NCI-H526 treated with DMSO at 0.1 percent for 48 hours (cell line): ENCODE measurements at regions not wholly inside any gene's neighbourhood (a gene's known extent, or its start where the extent isn't known, plus 50 kb on each side); places are given as distances from the start of the nearest gene placed in this dataset.

Source experiments
- DNase-seq: peaks from one replicate; lab custom pipeline; 2025; lab: John Stamatoyannopoulos, UW

DNA sequence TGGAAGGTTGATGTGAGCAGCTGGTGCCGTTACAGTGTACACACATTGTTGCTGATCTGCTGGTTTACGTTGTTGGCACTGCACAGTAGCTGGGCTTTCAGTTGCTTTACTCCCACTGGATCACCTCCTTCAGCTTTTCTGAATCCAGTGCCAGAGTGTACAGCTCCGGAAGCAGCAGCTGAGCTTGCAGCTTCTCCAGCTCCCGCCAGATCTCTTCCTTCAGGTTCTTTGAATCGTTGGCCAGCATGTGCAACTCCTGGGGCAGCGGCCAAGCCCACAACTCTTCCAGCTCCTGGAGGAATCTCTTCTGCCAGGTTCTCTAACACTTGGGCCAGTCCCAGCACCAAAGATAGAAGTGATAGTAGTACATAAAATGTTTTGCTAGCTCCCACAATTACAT lies 149.7 kb upstream of the RRP15 start:
- no peak for DNase-seq

DNA sequence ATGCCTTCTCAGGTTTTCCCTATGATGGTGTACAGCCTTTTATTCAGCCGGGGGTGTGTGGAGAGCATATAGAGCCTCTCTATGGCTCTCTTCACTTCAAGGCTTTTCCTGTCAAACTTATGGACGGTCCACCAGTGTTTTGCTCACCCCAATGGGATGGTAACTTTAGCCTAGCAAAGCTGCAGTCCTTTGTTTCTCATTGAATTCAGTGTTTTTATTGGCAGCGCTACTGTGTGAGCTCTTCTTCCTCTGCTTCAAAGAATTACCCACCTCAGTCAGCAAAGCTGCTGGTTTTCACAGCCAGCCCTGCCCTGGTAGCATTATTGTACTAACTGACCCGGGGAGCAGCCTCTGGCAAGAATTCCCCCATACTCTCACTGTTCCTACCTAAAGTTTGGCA lies 145.3 kb upstream of the RRP15 start:
- DNase-seq: no peak

DNA sequence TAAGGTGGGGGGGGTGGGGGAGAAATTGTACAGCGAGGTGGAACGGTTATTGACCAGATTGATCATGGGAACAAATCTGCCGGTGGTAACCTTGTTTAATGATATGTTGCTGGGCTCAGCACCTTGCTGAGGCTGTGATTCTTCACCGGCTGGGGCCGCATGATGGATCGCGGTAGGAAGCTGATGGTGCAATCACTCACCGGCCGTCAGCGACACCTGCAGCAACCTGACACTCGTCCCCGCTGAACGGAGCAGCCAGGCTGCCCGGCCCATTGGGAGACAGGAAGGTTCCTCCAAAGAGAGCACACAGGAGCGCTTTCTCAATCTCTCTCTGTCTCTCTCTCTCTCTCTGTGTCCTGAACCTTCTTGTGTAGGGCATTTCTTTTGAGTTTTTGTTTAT lies 128.5 kb upstream of the RRP15 start:
- peak; percentile 8 for DNase-seq

DNA sequence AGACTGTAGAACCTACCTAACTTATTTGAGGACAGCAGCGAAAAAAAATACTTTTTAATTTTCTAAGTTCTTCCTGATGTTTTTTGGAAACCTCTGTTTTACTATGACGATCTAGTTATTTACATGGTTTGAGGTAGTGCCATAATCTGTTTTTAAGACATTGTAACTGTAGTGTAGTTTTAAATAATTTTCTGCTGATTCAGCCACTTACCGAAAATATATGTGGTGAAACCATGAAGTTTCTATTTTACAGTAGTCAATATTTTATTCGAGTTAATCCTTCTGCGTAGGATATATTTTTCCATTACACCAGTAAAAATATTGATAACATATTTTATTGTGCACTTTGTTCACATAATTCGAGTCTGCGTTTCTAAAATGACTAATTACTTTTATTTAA lies 121.7 kb upstream of the RRP15 start:
- no peak for DNase-seq

DNA sequence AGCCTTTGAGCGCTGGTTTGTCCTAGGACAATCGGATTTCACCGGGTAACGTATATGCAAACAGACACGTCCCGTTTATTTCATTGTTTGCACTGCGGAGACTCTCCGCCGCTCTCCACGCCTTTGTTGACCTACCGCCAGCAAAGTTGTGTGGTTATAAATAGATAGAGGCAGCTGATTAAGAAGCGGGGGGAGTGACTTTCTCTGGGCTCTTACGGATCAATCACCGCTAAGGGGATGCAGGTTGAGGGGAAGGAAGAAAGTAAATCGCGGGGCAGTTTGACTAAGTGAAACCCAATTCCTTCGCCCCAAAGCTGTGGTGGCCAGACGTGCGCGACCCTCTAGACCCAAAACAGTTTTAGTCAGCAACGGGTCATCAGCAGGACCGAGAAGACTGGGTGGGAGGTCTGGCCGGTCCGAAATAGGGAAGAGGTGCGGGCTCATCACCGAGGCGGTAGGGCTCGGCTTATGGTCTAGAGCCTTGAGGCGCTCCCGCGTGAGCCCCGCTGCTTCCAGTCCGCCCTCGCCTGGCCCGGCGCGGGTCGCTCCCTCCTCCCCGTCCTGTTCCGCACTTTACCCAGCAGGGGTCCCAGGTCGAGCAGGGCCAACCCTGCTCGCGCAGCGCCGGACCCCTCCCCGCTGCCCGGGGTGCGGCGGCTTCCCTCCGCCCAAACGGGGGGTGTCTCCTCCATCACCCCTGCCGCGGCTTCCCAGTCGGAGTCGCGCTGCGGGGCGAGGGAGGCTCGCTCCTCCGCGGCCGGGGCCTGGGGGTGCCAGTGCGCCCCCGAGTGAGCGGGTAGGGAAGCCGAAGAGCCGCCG lies 120.8 kb upstream of the RRP15 start:
- peak; percentile 78 for DNase-seq

DNA sequence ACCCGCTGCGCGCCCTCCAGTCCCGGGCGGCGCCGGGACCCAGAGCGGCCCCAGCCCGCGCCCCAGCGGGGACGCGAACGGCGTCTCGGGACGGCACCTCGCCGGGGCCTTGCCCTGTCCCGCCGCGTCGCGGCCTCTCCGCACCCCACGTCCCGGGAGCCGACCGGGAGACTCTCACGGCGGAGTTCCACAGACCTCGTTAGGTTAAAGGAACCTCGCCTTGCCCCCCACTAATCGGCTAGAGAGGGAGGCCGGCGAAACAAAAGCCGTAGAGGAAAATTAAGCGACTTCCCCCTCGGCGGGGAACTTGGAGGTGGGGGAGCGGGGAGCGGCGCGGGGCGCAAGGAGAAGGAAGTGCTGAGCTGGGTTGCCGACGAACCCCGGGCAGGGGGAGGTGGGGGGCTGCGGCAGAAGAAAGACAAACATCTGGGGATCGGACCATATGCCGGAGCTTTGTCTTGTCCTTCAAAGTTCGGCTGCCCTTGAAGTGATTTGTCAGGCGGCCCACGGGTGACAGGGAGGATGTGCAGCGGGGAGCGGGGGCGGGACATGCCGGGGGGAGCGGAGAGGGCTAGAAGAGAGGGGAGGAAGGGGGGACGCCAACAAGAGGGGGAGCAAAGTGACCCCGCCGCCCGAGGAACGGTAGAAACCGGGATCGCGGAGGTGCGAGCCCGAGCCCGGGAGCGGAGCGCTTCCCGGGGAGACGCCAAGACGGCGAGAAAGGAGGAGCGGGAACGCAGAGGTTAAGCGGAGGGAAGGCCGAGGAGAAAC lies 120.0 kb upstream of the RRP15 start:
- no peak for DNase-seq

DNA sequence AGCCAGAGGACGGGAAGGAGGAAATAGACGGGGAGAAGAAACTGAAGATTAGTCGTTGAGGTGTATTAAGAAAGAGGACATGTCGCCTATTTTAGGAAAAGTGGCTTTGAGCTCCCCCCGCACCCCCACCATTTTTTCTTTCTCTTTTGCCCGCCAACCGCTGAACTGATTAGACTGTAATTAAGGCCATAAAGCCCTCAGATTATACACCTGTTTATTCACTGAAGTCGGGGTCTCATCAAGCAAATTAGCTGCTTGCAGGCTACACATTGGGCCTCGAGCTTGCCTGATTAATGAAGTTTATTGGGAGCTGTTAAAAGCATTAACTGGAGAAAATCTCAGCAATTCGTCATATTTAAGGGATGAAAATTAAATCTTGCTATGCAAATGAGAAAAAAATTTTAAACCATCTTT lies 119.4 kb upstream of the RRP15 start:
- DNase-seq: no peak

DNA sequence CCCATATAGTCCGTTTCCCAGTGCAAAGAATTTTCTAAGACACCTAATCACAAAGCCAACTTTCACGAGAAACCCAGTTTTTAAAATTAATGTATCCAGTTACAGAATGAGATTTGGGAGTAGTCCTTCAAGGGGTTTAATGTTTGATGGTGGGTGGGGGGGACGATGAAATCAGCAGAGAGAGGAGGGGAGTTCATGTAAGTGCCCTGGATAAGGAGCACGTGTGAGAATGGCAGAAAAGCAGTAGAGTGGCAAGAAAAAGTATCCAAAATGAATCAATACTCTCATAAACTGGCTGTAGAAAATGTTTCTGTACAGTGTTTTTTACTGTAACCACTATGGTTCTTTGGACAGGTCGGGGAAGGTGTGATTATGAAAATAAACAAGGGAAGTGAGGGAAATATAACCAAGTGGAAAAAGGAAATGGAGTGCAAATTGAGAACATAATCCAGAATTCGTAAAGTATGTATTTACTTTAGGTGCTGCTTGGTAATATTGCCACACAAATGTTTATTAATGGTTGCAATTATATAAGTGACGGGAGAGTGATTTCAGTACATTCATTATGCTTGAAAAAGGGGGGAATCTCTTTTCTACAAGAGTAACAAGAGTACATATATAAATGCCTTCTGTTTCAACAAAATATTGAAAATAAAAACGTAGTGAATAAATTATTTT lies 118.7 kb upstream of the RRP15 start:
- no peak for DNase-seq

DNA sequence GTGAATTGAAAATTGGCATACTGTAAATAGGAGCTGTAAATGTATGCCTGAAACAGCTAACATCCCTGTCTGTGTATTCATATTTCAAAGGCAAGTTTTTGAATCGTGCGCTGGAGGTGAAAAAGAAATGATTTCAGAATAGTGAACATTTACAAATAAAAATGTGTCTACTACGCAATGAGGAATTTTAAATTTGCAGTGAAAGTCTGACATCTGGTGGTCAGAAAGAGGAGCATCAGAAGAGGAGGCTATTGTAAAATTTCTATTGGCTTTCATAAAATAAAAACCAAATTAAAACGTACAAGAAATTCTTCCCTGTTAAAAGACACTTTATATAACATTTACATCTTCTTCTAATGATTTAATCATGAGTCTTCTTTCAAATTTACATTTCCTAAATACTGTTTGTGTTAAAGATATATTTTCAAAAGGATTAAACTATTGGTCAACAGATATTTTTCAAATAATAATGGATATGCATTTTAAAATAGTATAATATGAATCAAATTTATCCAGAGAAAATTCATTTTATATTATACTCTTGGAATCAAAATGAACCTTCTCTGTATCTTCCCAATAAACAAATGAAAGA lies 113.7 kb upstream of the RRP15 start:
- peak; percentile 2 for DNase-seq

DNA sequence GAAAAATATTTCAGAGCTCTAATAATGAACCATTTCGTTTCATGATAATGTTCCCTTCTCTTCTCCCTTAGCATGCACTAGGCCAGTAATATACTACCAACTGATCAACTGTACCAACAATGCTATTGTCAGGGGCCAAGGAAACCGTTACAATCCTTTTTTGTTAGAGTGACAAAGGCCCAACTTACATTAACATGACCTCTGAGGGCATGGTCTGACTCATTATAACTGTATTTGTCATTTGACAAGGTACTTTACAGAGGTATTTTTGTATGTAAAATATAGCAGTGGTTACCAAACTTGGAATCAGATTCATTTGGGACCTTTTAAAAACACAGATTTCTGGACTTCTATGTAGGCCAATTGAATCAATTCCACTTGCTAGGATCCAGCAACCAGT lies 102.6 kb upstream of the RRP15 start:
- no peak for DNase-seq

DNA sequence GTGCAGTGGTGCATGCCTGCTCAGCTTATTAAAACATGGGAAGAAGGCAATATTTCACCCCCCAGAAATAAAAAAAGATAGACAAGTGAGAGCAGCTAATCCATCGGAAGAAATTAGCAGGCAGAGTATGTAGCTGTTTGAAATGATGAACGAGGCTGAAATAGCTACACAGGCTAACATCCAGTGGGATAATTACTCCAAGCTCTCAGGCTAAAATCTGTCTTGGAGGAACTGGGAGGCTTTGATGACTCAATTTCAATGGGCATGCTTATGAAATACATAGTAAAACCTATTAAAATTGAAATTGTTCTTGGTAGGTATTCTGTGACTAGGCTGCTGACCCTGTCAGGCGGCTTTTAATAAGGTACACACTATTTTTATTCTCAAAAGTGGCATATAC lies 84.1 kb upstream of the RRP15 start:
- no peak for DNase-seq

DNA sequence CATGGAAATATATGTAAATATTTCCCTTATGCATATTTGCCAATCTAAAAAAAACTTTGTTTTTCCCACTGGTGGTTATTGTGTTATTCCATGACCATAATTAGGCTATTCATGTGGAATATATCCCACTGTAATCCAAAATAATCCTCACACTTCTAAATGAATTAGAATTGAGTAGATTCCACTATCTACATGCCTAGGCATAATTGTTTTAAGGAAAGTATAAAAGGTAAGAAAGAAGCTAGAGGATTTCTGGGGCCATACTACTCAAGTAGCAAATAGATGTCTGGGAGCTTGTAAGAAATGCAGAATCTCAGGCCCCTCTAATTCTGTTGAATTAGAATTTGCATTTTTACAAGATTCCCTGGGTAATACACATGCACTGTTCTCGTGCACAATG lies 83.5 kb upstream of the RRP15 start:
- no peak for DNase-seq

DNA sequence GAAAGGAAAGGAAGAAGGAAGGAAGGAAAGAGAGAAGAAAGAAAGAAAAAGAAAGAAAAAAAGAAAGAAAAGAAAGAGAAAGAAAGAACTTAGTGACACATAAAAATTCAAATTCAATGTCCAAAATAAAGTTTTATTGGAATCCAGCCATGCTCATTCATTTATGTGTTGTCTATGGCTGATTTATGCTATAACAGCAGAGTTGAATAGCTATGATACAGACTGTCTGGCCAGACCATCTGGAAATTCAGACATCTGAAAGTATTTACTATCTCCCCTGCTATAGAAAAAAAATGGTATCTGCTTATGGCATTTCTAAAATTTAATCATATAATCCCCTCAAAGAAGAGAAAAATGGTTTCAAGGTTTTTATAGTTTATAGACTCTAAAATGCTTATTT lies 79.4 kb upstream of the RRP15 start:
- DNase-seq: no peak

DNA sequence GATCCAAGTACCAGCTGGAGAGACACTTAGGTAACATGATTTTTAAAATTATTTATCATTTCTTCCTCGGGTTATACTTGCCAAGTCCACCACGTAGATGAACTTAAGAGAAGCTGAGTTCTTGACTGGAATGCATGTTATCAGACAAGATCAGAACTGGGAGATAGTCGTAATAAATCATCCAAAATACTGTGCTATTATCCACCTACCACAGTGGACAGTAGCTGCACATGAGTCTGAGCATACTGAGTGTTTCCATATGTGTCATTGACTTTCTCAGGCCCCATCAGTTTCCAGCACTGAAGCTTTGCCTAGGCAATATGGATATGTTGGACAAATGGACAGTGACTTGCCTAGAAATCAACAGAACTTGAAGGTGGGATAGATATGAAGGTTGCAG lies 77.9 kb upstream of the RRP15 start:
- DNase-seq: no peak

DNA sequence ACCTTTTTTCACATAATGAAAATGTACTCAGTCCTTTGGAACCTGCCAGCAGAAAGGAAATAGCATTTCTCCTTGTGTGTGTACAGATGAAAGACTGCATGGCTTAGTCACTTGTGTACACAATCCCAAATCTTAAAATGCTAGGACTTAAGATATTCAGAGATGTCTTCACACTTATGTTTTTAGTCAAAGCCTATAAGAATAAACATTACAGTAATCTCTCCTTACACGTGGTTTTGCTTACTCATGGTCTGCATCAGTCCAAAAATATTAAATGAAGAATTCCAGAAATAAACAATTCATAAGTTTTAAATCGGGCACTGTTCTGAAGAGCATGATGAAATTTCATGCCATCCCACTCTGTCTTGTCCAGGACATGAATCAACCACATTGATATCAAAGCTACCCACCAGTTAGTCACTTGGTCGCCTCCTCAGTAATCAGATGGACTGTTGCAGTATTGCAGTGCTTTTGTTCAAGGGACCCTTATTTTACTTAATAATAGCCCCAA lies 75.7 kb upstream of the RRP15 start:
- no peak for DNase-seq

DNA sequence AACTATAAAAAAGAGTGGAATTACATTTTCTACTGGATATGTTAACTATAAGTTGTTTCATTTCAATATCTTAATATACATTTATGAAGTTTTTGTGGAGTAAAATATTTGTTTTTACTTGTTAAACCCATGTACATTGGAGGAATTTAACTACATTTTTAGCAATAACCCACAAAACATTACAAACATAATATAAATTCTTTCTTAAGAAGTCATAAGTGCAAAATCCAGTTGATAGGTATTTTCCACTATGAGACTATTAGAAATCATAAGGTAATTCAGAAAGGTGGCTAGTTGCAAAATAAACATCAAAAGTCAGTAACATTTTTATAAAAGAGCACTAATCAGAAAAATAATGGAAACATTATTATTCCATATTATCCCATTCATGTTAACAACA lies 73.9 kb upstream of the RRP15 start:
- no peak for DNase-seq

DNA sequence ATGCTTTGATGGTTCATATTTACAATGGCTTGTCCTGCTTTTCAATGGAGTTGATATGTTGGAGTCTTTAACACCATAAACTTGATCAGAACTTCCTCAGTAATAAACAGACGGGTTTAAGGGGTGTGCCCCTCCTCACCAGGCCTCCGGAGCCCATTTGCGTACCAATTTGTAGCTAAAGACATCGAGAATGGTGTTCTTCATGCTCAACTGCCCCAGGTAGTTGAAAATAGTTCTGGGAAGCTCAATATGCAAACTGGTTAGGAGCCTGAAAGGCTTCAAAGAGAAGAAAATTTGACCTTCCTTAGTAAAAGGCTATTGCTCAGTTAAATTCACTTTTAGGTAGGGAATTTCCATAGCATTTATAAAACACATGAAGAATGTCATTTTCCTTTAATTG lies 68.1 kb upstream of the RRP15 start:
- DNase-seq: peak; percentile 6

DNA sequence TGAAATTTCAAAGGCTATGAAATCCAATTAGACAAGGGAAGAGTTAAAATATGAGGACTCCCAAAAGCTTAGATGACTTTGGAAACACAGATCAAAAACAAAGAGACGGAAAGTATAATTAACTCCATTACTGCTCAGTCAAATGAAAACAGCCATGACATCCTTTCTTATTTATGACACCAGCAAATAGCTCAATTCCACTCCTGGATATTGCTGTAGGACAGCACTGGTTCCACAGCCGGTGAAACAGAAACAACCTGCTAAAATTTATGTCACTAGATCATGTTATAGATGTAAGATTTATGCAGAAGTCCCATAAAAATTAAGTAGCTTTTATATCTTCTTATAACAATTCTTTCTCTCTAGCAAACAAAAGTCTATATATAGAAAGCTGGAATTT lies 65.6 kb upstream of the RRP15 start:
- DNase-seq: no peak

DNA sequence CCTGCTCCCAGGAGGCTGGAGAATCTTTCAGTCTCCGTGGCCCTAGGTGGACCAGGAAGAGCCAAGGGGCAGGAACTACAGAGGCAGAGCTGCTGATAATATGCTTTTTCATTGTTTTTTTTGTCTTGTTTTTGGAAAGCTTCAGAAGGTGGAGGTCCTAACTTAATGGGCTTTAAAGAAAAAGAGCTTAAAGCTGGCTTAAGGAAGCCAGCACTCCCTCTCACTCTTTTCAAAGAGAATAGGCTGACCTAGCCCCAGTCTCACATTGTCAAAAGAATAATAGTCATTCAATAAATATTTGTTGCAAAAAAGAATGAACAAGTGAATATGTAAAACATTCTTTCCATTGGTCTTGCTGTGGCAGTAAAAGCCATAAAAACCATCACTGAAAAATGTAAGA lies 61.0 kb upstream of the RRP15 start:
- DNase-seq: no peak

DNA sequence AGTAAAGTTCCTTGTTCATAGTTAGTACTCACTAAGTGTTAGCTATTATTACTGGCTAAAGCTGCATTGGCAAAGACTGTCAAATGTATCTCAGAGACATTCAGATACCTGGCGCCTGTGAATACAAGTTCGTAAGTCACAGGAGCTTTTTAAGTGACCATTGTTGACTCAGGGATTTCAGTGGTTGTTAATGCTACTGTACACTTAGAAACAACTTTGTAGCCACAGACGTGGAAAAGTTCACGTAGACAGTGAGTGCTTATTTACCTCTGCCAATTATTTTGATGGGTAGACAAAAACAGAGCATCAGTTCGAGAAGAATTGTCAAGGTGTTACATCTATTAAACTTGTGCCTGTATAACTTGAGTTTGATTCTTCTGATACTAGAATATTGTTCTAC lies 59.1 kb upstream of the RRP15 start:
- no peak for DNase-seq
